Endothelial cell of umbilical vein (primary cell): ENCODE measurements at regions not wholly inside any gene's neighbourhood (a gene's known extent, or its start where the extent isn't known, plus 50 kb on each side); places are given as distances from the start of the nearest gene placed in this dataset.
A peak's percentile ranks its signal among the peaks of the same experiment; 100 is the strongest.

Source experiments
- BruUV-seq: library from RNA; stranded (reverse); fragments of 400-500 nt; replicated peaks from 2 replicates; lab custom pipeline; 2021; lab: Mats Ljungman, UMichigan
- CTCF ChIA-PET: fragments of 300-600, 350-600 bp; sonication (Branson Sonifier 250); formaldehyde crosslinking; loops from one replicate; lab custom pipeline; 2021; ENCODE audit warnings: antibody characterized with exemption, inconsistent platforms; lab: Charles Lee
- POLR2A ChIA-PET: fragments of 300-600, 350-600 bp; sonication (Branson Sonifier 250); formaldehyde crosslinking; loops from one replicate; lab custom pipeline; 2021; ENCODE audit warnings: antibody characterized with exemption, inconsistent platforms; lab: Charles Lee
- DNase-seq: peaks from one replicate; pipeline ENCODE4 v3.0.0-alpha.2; 2011; ENCODE audit warnings: low read depth, low spot score
- FAIRE-seq: peaks from 2 replicates; lab custom pipeline; 2011; peaks lifted over from hg19 to GRCh38; lab: Jason Lieb, UNC
- H2AFZ ChIP-seq: 2 replicates; pipeline ENCODE4 v1.6.0; 2012; ENCODE audit warnings: low read depth, low read length, control low read depth, inconsistent platforms
- H3K27ac ChIP-seq: 2 replicates; pipeline ENCODE4 v1.5.1; 2011; ENCODE audit warnings: low read depth, mild to moderate bottlenecking, control low read depth, low read length, moderate library complexity; ENCODE audit not compliant: insufficient read depth
- H3K27me3 ChIP-seq, 2 experiments: 2 replicates each; pipeline versions ENCODE4 v1.6.0 to v1.6.1; 2011; ENCODE audit warnings: low read length in 2 of 2, mixed read lengths in 1 of 2; ENCODE audit not compliant: control insufficient read depth in 2 of 2, insufficient read depth in 2 of 2
- H3K36me3 ChIP-seq, 2 experiments: 2 replicates in 1 of 2; 3 replicates in 1 of 2; pipeline ENCODE4 v1.5.1; 2011; ENCODE audit warnings: low read length in 2 of 2, mild to moderate bottlenecking in 1 of 2, moderate library complexity in 1 of 2; ENCODE audit not compliant: control insufficient read depth in 2 of 2, insufficient read depth in 2 of 2; ENCODE audit errors: extremely low read depth in 1 of 2
- H3K4me1 ChIP-seq: 3 replicates; pipeline ENCODE4 v1.5.1; 2011; ENCODE audit warnings: mild to moderate bottlenecking, low read length; ENCODE audit not compliant: control insufficient read depth, insufficient read depth; ENCODE audit errors: extremely low read depth
- H3K4me2 ChIP-seq: 2 replicates; pipeline ENCODE4 v1.6.1; 2011; ENCODE audit warnings: low read length, control low read depth, mixed read lengths; ENCODE audit not compliant: insufficient read depth
- H3K4me3 ChIP-seq, 3 experiments: fragments of 200-600 bp in 1 of 3; sonication (generic), shearing (Covaris generic) in 1 of 3; replicated peaks in 1 of 3; 2 replicates each; pipeline ENCODE4 v1.5.1; 2011 to 2016; ENCODE audit warnings: control low read depth in 3 of 3, low read length in 3 of 3, mild to moderate bottlenecking in 2 of 3, inconsistent platforms in 1 of 3, low read depth in 1 of 3, moderate library complexity in 1 of 3; ENCODE audit not compliant: insufficient read depth in 1 of 3
- H3K79me2 ChIP-seq: 2 replicates; pipeline ENCODE4 v1.6.0; 2012; ENCODE audit warnings: low read length, inconsistent platforms; ENCODE audit not compliant: control insufficient read depth, insufficient read depth
- H3K9ac ChIP-seq: replicated peaks from 2 replicates; pipeline ENCODE3; 2011; ENCODE audit warnings: low read length, control low read depth; ENCODE audit not compliant: insufficient read depth; ENCODE audit errors: extremely low read depth
- H3K9me1 ChIP-seq: replicated peaks from 3 replicates; pipeline ENCODE4 v1.6.0; 2011; ENCODE audit warnings: mild to moderate bottlenecking, low read length; ENCODE audit not compliant: control insufficient read depth, insufficient read depth; ENCODE audit errors: extremely low read depth
- H3K9me3 ChIP-seq: replicated peaks from 2 replicates; pipeline ENCODE4 v1.5.1; 2012; ENCODE audit warnings: low read length, inconsistent platforms; ENCODE audit not compliant: control insufficient read depth, insufficient read depth
- H4K20me1 ChIP-seq: replicated peaks from 2 replicates; pipeline ENCODE3; 2011; ENCODE audit warnings: mild to moderate bottlenecking, low read length; ENCODE audit not compliant: control insufficient read depth, insufficient read depth; ENCODE audit errors: extremely low read depth
- CTCF ChIP-seq, 2 donors: IDR thresholded peaks; 1 replicate in 1 of 2; 2 replicates in 1 of 2; pipeline ENCODE4 v1.5.1; 2011; ENCODE audit warnings: low read length in 2 of 2, mild to moderate bottlenecking in 2 of 2, moderate library complexity in 2 of 2, control low read depth in 1 of 2, inconsistent platforms in 1 of 2, low read depth in 1 of 2; ENCODE audit not compliant: insufficient read depth in 1 of 2; ENCODE audit errors: extremely low read depth in 1 of 2
- EZH2 ChIP-seq: IDR thresholded peaks from 2 replicates; pipeline ENCODE4 v1.6.1; 2012; ENCODE audit warnings: borderline replicate concordance, low read depth, mild to moderate bottlenecking, moderate library complexity, low read length, inconsistent platforms; ENCODE audit not compliant: severe bottlenecking
- FOS ChIP-seq: IDR thresholded peaks from 2 replicates; pipeline ENCODE4 v1.6.1; 2011; ENCODE audit warnings: mild to moderate bottlenecking, low read length, moderate library complexity, borderline replicate concordance; ENCODE audit not compliant: insufficient read depth
- GATA2 ChIP-seq: IDR thresholded peaks from 2 replicates; pipeline ENCODE4 v1.7.0; 2011; ENCODE audit warnings: low read depth, mild to moderate bottlenecking, moderate library complexity, mixed read lengths, low read length; ENCODE audit not compliant: insufficient read length, insufficient read depth
- MYC ChIP-seq: IDR thresholded peaks from one replicate; pipeline ENCODE4 v1.6.1; 2011; ENCODE audit warnings: mild to moderate bottlenecking, low read depth, low read length
- POLR2A ChIP-seq: IDR thresholded peaks from 2 replicates; pipeline ENCODE4 v1.6.1; 2012; ENCODE audit warnings: low read depth, mild to moderate bottlenecking, control low read depth, low read length
- POLR2AphosphoS5 ChIP-seq: IDR thresholded peaks from 2 replicates; pipeline ENCODE4 v1.6.1; 2012; ENCODE audit warnings: low read depth, mild to moderate bottlenecking, control low read depth, low read length, moderate library complexity; ENCODE audit not compliant: insufficient read depth
- dilution Hi-C: fragments of 300-500 bp; cut with MboI; formaldehyde crosslinking; loops from one replicate; pipeline ENCODE4 v1.15.0; 2019; ENCODE audit warnings: low sequenced_read_pairs; ENCODE audit not compliant: extremely low pct_ligation_motif_present
- intact Hi-C: fragments of 100-400 bp; cut with micrococcal nuclease; formaldehyde crosslinking; loops from one replicate; pipeline ENCODE4 v1.10.0; 2022
- TF ChIP-seq, protein P1 (sequence below): IDR thresholded peaks from 2 replicates; pipeline ENCODE4 v1.6.1; 2011; ENCODE audit not compliant: insufficient read depth, insufficient read length

- Histone ChIP-seq H3K4me1 (no peaks in the 10 kb centered on the region), H3K27me3 (no peaks in the 10 kb centered on the region), H3K9me3 (no peaks in the 10 kb centered on the region), H3K79me2 (no peaks in the 10 kb centered on the region), H3K9ac (no peak overlapping the region), H3K27ac (no peak overlapping the region), H3K4me2 (no peak overlapping the region), H3K4me3 (no peak overlapping the region), H3K9me1 (no peaks in the 10 kb centered on the region), H3K36me3 (no peaks in the 10 kb centered on the region), H4K20me1 (no peaks in the 10 kb centered on the region), H2AFZ (no peak overlapping the region)
- CTCF ChIA-PET, result interaction anchor here (1.5 kb wide), 1 partner anchor 11 kb away, joined by 4 read pairs; no protein-coding TSS in a partner anchor
- DNase-seq, result no peak
- peak in 1 of 2 donors; percentile 15 for TF ChIP-seq CTCF (IDR thresholded peaks at IDR 0.05; ENCODE audit: extremely low read depth in 1 of 2, insufficient read depth in 1 of 2, low read depth in 1 of 2, low read length in 2 of 2)
- TF ChIP-seq POLR2AphosphoS5, result no peak
- TF ChIP-seq EZH2, result no peak
- TF ChIP-seq MYC, result no peak
- dilution Hi-C loops, result no loop called here
- intact Hi-C loops, result no loop called here
- no TSS peak for BruUV-seq
- FAIRE-seq, result no peak
- POLR2A ChIA-PET, result no interaction called here
Observed at GRCh38 chr10:53453196-53453595, 680.6 kb upstream of the MBL2 start.

DNA sequence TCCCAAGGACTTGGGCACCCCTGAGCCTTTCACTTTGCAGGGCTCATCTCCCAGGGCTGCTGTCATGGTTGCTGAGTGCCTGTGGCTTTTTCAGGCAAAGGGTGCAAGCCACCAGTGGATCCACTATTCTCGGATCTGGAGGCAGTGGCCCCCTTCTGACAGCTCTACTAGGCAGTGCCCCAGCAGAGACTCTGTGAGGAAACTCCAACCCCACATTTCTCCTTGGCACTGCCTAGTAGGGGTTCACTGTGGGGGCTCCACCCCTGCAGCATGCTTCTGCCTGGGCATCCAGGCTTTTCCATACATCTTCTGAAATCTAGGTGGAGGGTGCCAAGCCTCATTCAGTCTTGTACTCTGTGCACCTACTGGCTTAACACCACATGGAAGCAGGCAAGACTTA lies 675.0 kb upstream of the MBL2 start:
- ChIA-PET POLR2A (no interaction called here), CTCF (no interaction called here)
- dilution Hi-C loops, result no loop called here
- Histone ChIP-seq H3K79me2 (no peaks in the 10 kb centered on the region), H3K9ac (no peak overlapping the region), H3K9me1 (no peaks in the 10 kb centered on the region), H3K27me3 (no peaks in the 10 kb centered on the region), H3K27ac (no peak overlapping the region), H3K4me1 (no peaks in the 10 kb centered on the region), H2AFZ (no peak overlapping the region), H3K36me3 (no peaks in the 10 kb centered on the region), H3K4me3 (no peak overlapping the region), H4K20me1 (no peaks in the 10 kb centered on the region), H3K4me2 (no peak overlapping the region), H3K9me3 (no peaks in the 10 kb centered on the region)
- TF ChIP-seq FOS (no peak), CTCF (IDR thresholded peaks at IDR 0.05; ENCODE audit: extremely low read depth in 1 of 2, insufficient read depth in 1 of 2, low read depth in 1 of 2, low read length in 2 of 2) (no peak), POLR2AphosphoS5 (no peak), GATA2 (no peak), POLR2A (no peak), MYC (no peak), EZH2 (no peak)
- TF ChIP-seq, protein P1, sequence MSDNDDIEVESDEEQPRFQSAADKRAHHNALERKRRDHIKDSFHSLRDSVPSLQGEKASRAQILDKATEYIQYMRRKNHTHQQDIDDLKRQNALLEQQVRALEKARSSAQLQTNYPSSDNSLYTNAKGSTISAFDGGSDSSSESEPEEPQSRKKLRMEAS, result no peak
- DNase-seq (no peak), FAIRE-seq (no peak)
- intact Hi-C loops, result no loop called here
- no TSS peak for BruUV-seq
